Epithelial cell of proximal tubule (primary cell): ENCODE measurements at regions not wholly inside any gene's neighbourhood (a gene's known extent, or its start where the extent isn't known, plus 50 kb on each side); places are given as distances from the start of the nearest gene placed in this dataset.

ENCODE experiments used
- DNase-seq: peaks from one replicate; pipeline ENCODE4 v3.0.0-alpha.2; 2011; ENCODE audit warnings: low read depth
- H3K4me3 ChIP-seq: 2 replicates; pipeline ENCODE4 v1.5.1; 2011; ENCODE audit warnings: low read depth, mild to moderate bottlenecking, low read length
- CTCF ChIP-seq: conservative IDR thresholded peaks from 2 replicates; pipeline ENCODE4 v1.5.1; 2012; ENCODE audit warnings: low read depth, mild to moderate bottlenecking, low read length

- DNase-seq: no peak
- TF ChIP-seq CTCF: no peak
- H3K4me3 ChIP-seq: no peak overlapping the region
Observed at GRCh38 chr2:123040506-123040905, 984.6 kb upstream of the CNTNAP5 start.

GRCh38 chr2:123043458-123043857 is 981.6 kb upstream of the CNTNAP5 start:
- H3K4me3 ChIP-seq: no peak overlapping the region
- no peak for DNase-seq
- TF ChIP-seq CTCF: no peak

- no peak overlapping the region for H3K4me3 ChIP-seq
- TF ChIP-seq CTCF: no peak
- DNase-seq: no peak
Observed at GRCh38 chr2:123045713-123046112, 979.4 kb upstream of the CNTNAP5 start.

GRCh38 chr2:123047186-123047585 is 977.9 kb upstream of the CNTNAP5 start:
- no peak overlapping the region for H3K4me3 ChIP-seq
- TF ChIP-seq CTCF: no peak
- DNase-seq: no peak

- no peak for TF ChIP-seq CTCF
- DNase-seq: no peak
- no peak overlapping the region for H3K4me3 ChIP-seq
Observed at GRCh38 chr2:123051136-123051535, 974.0 kb upstream of the CNTNAP5 start.

GRCh38 chr2:123061534-123061933 is 963.6 kb upstream of the CNTNAP5 start:
- DNase-seq: no peak
- H3K4me3 ChIP-seq: no peak overlapping the region
- no peak for TF ChIP-seq CTCF

GRCh38 chr2:123073371-123073770 is 951.7 kb upstream of the CNTNAP5 start:
- DNase-seq: no peak
- no peak for TF ChIP-seq CTCF
- no peak overlapping the region for H3K4me3 ChIP-seq
